ENCODE measurements at regions not wholly inside any gene's neighbourhood (a gene's known extent, or its start where the extent isn't known, plus 50 kb on each side); places are given as distances from the start of the nearest gene placed in this dataset.

DNA sequence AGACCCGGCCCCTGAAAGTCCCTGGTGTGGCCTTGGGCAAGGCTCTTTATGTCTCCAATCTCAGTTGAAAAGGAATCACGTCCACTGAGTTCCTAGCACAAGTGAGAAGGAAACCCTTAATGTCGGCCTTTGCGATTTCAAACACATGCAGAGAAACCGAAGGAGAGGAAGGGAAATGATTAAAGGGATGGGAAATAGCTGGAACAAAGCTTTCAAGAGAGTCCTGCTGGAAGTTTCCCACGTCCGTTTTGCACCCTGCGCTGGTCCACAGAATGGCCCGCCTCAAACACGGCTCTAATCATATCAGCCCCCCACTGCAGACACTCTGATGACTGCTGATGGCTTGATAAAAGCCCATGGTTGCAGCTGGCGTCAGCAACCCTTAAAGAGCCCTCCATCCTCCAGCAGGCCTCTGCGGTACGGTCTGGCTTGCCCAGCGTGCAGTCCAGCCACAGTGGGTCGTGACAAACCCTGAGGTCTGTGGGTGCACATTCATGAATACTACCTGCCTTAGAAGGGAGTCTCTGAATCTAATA, 765.5 kb upstream of the EEF2KMT start:
- in situ Hi-C loops (cut with MboI; ENCODE audit: low pct_ligation_motif_present in 1 of 4, low pct_unique_long_range_greater_than_20kb in 1 of 4, low sequenced_read_pairs in 3 of 4) = no loop called here
- H3K27ac ChIP-seq = no peak overlapping the region
- intact Hi-C loops (cut with DNase I; ENCODE audit: low total_unique reads) = no loop called here
- DNase-seq = no peak
- H3K9me3 ChIP-seq = no peaks in the 10 kb centered on the region
- no peak overlapping the region for H3K4me3 ChIP-seq
- WGBS, 2 donors (ENCODE audit: low coverage in 1 of 2) = 64 to 77% methylated on average over 5 to 15 of the region's 15 CpGs
- H3K36me3 ChIP-seq = no peaks in the 10 kb centered on the region
- no peaks in the 10 kb centered on the region for H3K27me3 ChIP-seq
- TF ChIP-seq POLR2A (IDR thresholded peaks at IDR 0.05) = no peak
- no peaks in the 10 kb centered on the region for H3K4me1 ChIP-seq

DNA sequence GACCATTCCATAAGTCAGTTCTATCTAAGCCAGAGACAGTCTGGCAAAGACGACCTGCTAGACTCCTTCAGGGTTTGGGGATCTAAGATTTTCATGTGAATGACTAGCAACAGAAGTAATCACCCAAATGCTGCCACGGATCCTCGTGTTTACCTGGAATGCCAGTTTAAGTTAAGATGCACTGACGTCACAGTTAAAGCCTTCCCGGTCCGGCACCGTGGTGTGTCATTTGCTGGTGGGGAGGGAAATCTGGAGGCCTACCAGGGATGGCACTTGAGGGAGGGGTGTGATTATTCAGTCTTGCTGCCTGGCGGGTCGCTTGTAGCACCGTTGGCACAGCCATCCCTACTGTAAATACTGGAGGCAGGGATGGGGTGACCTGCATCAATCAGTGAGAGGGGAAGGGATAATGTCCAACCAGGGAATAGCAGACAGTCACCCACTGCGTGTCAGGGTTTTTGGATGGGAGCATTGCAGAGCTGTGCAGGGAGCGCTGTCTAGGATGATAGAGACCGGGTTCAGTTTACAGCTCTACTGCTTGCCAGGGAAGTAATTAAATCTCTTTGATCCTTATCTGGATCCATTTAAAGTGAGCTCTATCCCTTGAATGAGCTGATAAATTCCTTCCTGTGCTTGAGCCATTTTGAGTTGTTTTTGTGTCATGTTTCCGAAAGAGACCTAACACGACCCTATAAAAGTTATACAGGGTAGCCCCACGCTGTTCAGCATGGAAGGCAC, 764.7 kb upstream of the EEF2KMT start:
- no peak overlapping the region for H3K27ac ChIP-seq
- no peaks in the 10 kb centered on the region for H3K36me3 ChIP-seq
- no peaks in the 10 kb centered on the region for H3K27me3 ChIP-seq
- TF ChIP-seq POLR2AphosphoS5 (IDR thresholded peaks at IDR 0.05) (no peak), EP300 (IDR thresholded peaks at IDR 0.05; ENCODE audit: low read depth) (no peak), CTCF (IDR thresholded peaks at IDR 0.05) (no peak), POLR2A (IDR thresholded peaks at IDR 0.05) (no peak)
- WGBS, 2 donors (ENCODE audit: low coverage in 1 of 2) = 28 to 49% methylated on average over 6 to 16 of the region's 16 CpGs
- DNase-seq = no peak
- in situ Hi-C loops (cut with MboI; ENCODE audit: low pct_ligation_motif_present in 1 of 4, low pct_unique_long_range_greater_than_20kb in 1 of 4, low sequenced_read_pairs in 3 of 4) = no loop called here
- H3K4me3 ChIP-seq = no peak overlapping the region
- H3K9me3 ChIP-seq = no peaks in the 10 kb centered on the region
- H3K4me1 ChIP-seq = no peaks in the 10 kb centered on the region
- intact Hi-C loops (cut with DNase I; ENCODE audit: low total_unique reads) = no loop called here

DNA sequence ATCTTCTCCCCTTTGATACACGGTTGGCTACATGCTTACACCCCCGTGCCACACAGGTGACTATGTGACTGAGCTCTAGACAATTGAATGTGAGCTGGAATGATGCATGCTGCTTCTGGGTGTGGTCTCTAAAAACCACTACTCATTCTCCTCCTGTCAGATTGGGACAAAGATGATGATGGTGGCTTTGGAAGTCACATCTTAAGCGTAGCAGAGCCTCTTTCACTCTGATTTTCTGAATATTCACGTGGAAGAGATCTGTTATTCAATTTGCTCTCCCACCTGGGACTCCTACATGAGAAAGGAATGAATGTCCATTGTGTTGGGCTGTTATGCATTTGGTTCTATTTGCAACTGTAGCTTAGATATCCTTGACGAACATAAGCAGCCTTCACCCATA, 763.6 kb upstream of the EEF2KMT start:
- Histone ChIP-seq H3K36me3 (no peaks in the 10 kb centered on the region), H3K4me3 (no peak overlapping the region), H3K4me1 (no peaks in the 10 kb centered on the region), H3K27me3 (no peaks in the 10 kb centered on the region), H3K27ac (no peak overlapping the region), H3K9me3 (no peaks in the 10 kb centered on the region)
- WGBS, 2 donors (ENCODE audit: low coverage in 1 of 2) = 20 to 51% methylated on average over 1 to 5 of the region's 5 CpGs
- in situ Hi-C loops (cut with MboI; ENCODE audit: low pct_ligation_motif_present in 1 of 4, low pct_unique_long_range_greater_than_20kb in 1 of 4, low sequenced_read_pairs in 3 of 4) = no loop called here
- TF ChIP-seq EP300 (IDR thresholded peaks at IDR 0.05; ENCODE audit: low read depth) (no peak), CTCF (IDR thresholded peaks at IDR 0.05) (no peak), POLR2A (IDR thresholded peaks at IDR 0.05) (no peak), POLR2AphosphoS5 (IDR thresholded peaks at IDR 0.05) (no peak)
- DNase-seq = no peak
- intact Hi-C loops (cut with DNase I; ENCODE audit: low total_unique reads) = no loop called here

DNA sequence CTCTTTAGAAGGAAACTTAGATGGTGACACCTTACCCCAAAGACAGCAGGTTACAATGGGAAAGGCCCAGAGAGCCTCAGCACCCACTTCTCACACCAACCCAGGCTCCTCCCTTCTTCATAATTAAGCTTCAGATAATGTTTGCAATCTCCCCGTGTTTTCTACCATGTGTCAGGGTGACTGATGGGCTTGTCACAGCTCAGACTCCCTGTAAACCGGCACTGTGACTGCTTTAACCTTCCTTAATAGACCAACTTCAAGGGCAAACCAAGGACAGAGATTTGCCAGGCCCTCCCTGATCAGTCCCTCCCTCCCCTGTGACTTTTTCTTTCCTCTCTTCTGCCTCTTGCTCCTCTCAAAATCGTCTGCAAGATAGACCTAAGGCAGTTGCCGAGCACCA, 760.6 kb upstream of the EEF2KMT start:
- in situ Hi-C loops (cut with MboI; ENCODE audit: low pct_ligation_motif_present in 1 of 4, low pct_unique_long_range_greater_than_20kb in 1 of 4, low sequenced_read_pairs in 3 of 4) (no loop called here), intact Hi-C loops (cut with DNase I; ENCODE audit: low total_unique reads) (no loop called here)

More for the DNA sequence above, 760.6 kb upstream of the EEF2KMT start:
- H3K27me3 ChIP-seq = no peaks in the 10 kb centered on the region
- 22 to 56% methylated on average over 3 to 4 of the region's 4 CpGs for WGBS, 2 donors (ENCODE audit: low coverage in 1 of 2)
- H3K4me1 ChIP-seq = no peaks in the 10 kb centered on the region
- TF ChIP-seq EP300 (IDR thresholded peaks at IDR 0.05; ENCODE audit: low read depth) (no peak), POLR2AphosphoS5 (IDR thresholded peaks at IDR 0.05) (no peak), CTCF (IDR thresholded peaks at IDR 0.05) (no peak), POLR2A (IDR thresholded peaks at IDR 0.05) (no peak)
- no peaks in the 10 kb centered on the region for H3K9me3 ChIP-seq
- no peaks in the 10 kb centered on the region for H3K36me3 ChIP-seq
- no peak for DNase-seq
- no peak overlapping the region for H3K27ac ChIP-seq
- no peak overlapping the region for H3K4me3 ChIP-seq

All from transverse colon (tissue), 4 donors.